IMR-90 (cell line): ENCODE measurements at regions not wholly inside any gene's neighbourhood (a gene's known extent, or its start where the extent isn't known, plus 50 kb on each side); places are given as distances from the start of the nearest gene placed in this dataset.

Experiments used
- ATAC-seq: fragments of 200-7000 bp; cut with Tn5 transposase; 2 replicates; pipeline ENCODE4 v1.9.1; 2020; ENCODE audit warnings: low read depth, mild to moderate bottlenecking, moderate library complexity
- BruUV-seq: library from RNA; stranded (reverse); fragments of 400-500 nt; replicated peaks from 2 replicates; lab custom pipeline; 2021; lab: Mats Ljungman, UMichigan
- CTCF ChIA-PET: fragments of 300-600 bp; formaldehyde crosslinking; extraction: SDS; loops from one replicate; lab custom pipeline; 2021; ENCODE audit warnings: antibody characterized with exemption; lab: Yijun Ruan, JAX
- POLR2A ChIA-PET: fragments of 300-600 bp; sonication (Branson Sonifier 250); formaldehyde crosslinking; loops from one replicate; lab custom pipeline; 2022; ENCODE audit warnings: antibody characterized with exemption; ENCODE audit not compliant: unreplicated experiment; lab: Charles Lee
- DNase-seq: peaks from one replicate; pipeline ENCODE4 v3.0.0; 2013
- H2AFZ ChIP-seq: replicated peaks from 2 replicates; pipeline ENCODE3; 2013; ENCODE audit warnings: low read length, mild to moderate bottlenecking; ENCODE audit not compliant: poor library complexity
- H2AK5ac ChIP-seq: 2 replicates; pipeline ENCODE4 v1.6.1; 2013; ENCODE audit warnings: low read depth, low read length, inconsistent platforms
- H2AK9ac ChIP-seq: replicated peaks from 2 replicates; pipeline ENCODE3; 2013; ENCODE audit warnings: mild to moderate bottlenecking, low read depth, low read length, moderate library complexity; ENCODE audit not compliant: poor library complexity
- H2BK120ac ChIP-seq: 2 replicates; pipeline ENCODE4 v1.6.1; 2013; ENCODE audit warnings: low read depth, low read length, inconsistent platforms
- H2BK15ac ChIP-seq: 3 replicates; pipeline ENCODE4 v1.6.1; 2013; ENCODE audit warnings: low read depth, low read length, inconsistent platforms
- H2BK20ac ChIP-seq: 2 replicates; pipeline ENCODE4 v1.6.1; 2013; ENCODE audit warnings: low read depth, mild to moderate bottlenecking, inconsistent platforms, low read length, moderate library complexity
- H2BK5ac ChIP-seq: 2 replicates; pipeline ENCODE4 v1.6.1; 2013; ENCODE audit warnings: mild to moderate bottlenecking, low read depth, low read length, inconsistent platforms; ENCODE audit not compliant: poor library complexity, severe bottlenecking
- H3K14ac ChIP-seq: replicated peaks from 2 replicates; pipeline ENCODE4 v1.6.1; 2013; ENCODE audit warnings: low read depth, low read length, inconsistent platforms
- H3K18ac ChIP-seq: 2 replicates; pipeline ENCODE4 v1.6.1; 2013; ENCODE audit warnings: low read depth, low read length, control low read depth
- H3K23ac ChIP-seq: 2 replicates; pipeline ENCODE4 v1.6.1; 2013; ENCODE audit warnings: low read depth, low read length, inconsistent platforms
- H3K27ac ChIP-seq: 2 replicates; pipeline ENCODE4 v1.5.1; 2013; ENCODE audit warnings: mild to moderate bottlenecking, control low read depth, low read length; ENCODE audit not compliant: insufficient read depth
- H3K27me3 ChIP-seq: 2 replicates; pipeline ENCODE4 v1.6.1; 2013; ENCODE audit warnings: low read length; ENCODE audit not compliant: control insufficient read depth, insufficient read depth
- H3K36me3 ChIP-seq: 2 replicates; pipeline ENCODE4 v1.6.1; 2013; ENCODE audit warnings: low read length, mixed read lengths; ENCODE audit not compliant: control insufficient read depth, insufficient read depth
- H3K4ac ChIP-seq: 2 replicates; pipeline ENCODE4 v1.6.1; 2013; ENCODE audit warnings: low read depth, low read length, inconsistent platforms
- H3K4me1 ChIP-seq: 2 replicates; pipeline ENCODE4 v1.6.1; 2013; ENCODE audit warnings: low read length, mixed read lengths; ENCODE audit not compliant: control insufficient read depth, insufficient read depth
- H3K4me2 ChIP-seq: 2 replicates; pipeline ENCODE4 v1.6.1; 2013; ENCODE audit warnings: low read depth, mild to moderate bottlenecking, control low read depth, low read length, moderate library complexity
- H3K4me3 ChIP-seq: 2 replicates; pipeline ENCODE4 v1.5.1; 2013; ENCODE audit warnings: low read depth, mild to moderate bottlenecking, control low read depth, low read length, moderate library complexity; ENCODE audit not compliant: insufficient read depth
- H3K56ac ChIP-seq: 2 replicates; pipeline ENCODE4 v1.6.1; 2013; ENCODE audit warnings: low read length, inconsistent platforms; ENCODE audit not compliant: insufficient read depth; ENCODE audit errors: extremely low read depth
- H3K79me1 ChIP-seq, 2 experiments: 2 replicates each; pipeline ENCODE4 v1.6.1; 2013; ENCODE audit warnings: low read length in 2 of 2, inconsistent platforms in 1 of 2, low read depth in 1 of 2
- H3K9ac ChIP-seq: 2 replicates; pipeline ENCODE4 v1.6.1; 2013; ENCODE audit warnings: low read depth, low read length, control low read depth
- H3K9me1 ChIP-seq: 2 replicates; pipeline ENCODE4 v1.6.1; 2013; ENCODE audit warnings: low read length, inconsistent platforms; ENCODE audit not compliant: insufficient read depth
- H3K9me3 ChIP-seq: 2 replicates; pipeline ENCODE4 v1.6.1; 2013; ENCODE audit warnings: low read length; ENCODE audit not compliant: control insufficient read depth, insufficient read depth
- H4K20me1 ChIP-seq: 2 replicates; pipeline ENCODE4 v1.6.1; 2013; ENCODE audit warnings: low read length, inconsistent platforms; ENCODE audit not compliant: insufficient read depth
- H4K5ac ChIP-seq: 2 replicates; pipeline ENCODE4 v1.6.1; 2013; ENCODE audit warnings: mild to moderate bottlenecking, low read depth, low read length, control low read depth
- H4K8ac ChIP-seq, 2 experiments: 2 replicates each; pipeline ENCODE4 v1.6.1; 2013; ENCODE audit warnings: low read depth in 2 of 2, low read length in 2 of 2, control low read depth in 1 of 2, inconsistent platforms in 1 of 2
- H4K91ac ChIP-seq: 2 replicates; pipeline ENCODE4 v1.6.1; 2013; ENCODE audit warnings: low read depth, low read length, inconsistent platforms; ENCODE audit not compliant: insufficient read depth
- BHLHE40 ChIP-seq: fragments of 150-350 bp; IDR thresholded peaks from 2 replicates; pipeline ENCODE4 v1.6.1; 2016; ENCODE audit warnings: mild to moderate bottlenecking, low read depth, low read length
- CEBPB ChIP-seq: IDR thresholded peaks from 2 replicates; pipeline ENCODE4 v1.6.1; 2012; ENCODE audit warnings: low read depth, low read length, improper control_type of control experiment
- CTCF ChIP-seq: conservative IDR thresholded peaks from 2 replicates; pipeline ENCODE4 v1.5.1; 2012; ENCODE audit warnings: mild to moderate bottlenecking, low read depth, low read length, improper control_type of control experiment
- FOS ChIP-seq: fragments of 150-350 bp; IDR thresholded peaks from 2 replicates; pipeline ENCODE4 v1.6.1; 2016; ENCODE audit warnings: low read depth, low read length
- MAFK ChIP-seq: IDR thresholded peaks from 2 replicates; pipeline ENCODE4 v1.6.1; 2012; ENCODE audit warnings: low read depth, low read length, improper control_type of control experiment
- MAZ ChIP-seq: IDR thresholded peaks from 2 replicates; pipeline ENCODE4 v1.6.1; 2012; ENCODE audit warnings: low read depth, mild to moderate bottlenecking, low read length, improper control_type of control experiment, moderate library complexity, borderline replicate concordance
- MXI1 ChIP-seq: IDR thresholded peaks from 2 replicates; pipeline ENCODE4 v1.6.1; 2012; ENCODE audit warnings: low read depth, mild to moderate bottlenecking, low read length, moderate library complexity, borderline replicate concordance
- RCOR1 ChIP-seq: IDR thresholded peaks from 2 replicates; pipeline ENCODE4 v1.6.1; 2012; ENCODE audit warnings: mild to moderate bottlenecking, low read length, improper control_type of control experiment; ENCODE audit not compliant: insufficient replicate concordance
- RFX5 ChIP-seq: IDR thresholded peaks from 2 replicates; pipeline ENCODE4 v1.8.0; 2012; ENCODE audit warnings: low read depth, mild to moderate bottlenecking, low read length, moderate library complexity
- SMC3 ChIP-seq: fragments of 150-350 bp; IDR thresholded peaks from 2 replicates; pipeline ENCODE4 v1.6.1; 2016; ENCODE audit warnings: low read depth, mild to moderate bottlenecking, antibody characterized with exemption, low read length, moderate library complexity
- USF2 ChIP-seq: fragments of 150-350 bp; IDR thresholded peaks from 2 replicates; pipeline ENCODE4 v1.6.1; 2017; ENCODE audit warnings: mild to moderate bottlenecking, antibody characterized with exemption, low read length, low read depth
- WGBS, 2 experiments: methylation state at CpG; one replicate each; pipeline versions ENCODE4 v1.1.5 to v1.1.7; 2013; ENCODE audit warnings: missing lambda C conversion rate in 2 of 2; ENCODE audit not compliant: insufficient read length in 1 of 2; ENCODE audit errors: extremely low coverage in 2 of 2; 5-methylcytosine and 5-hydroxymethylcytosine counted together
- dilution Hi-C: fragments of 300-500 bp; cut with HindIII; formaldehyde crosslinking; loops from one replicate; pipeline ENCODE4 v1.14.3; 2018; ENCODE audit warnings: low sequenced_read_pairs; ENCODE audit not compliant: unreplicated experiment
- in situ Hi-C: fragments of 300-500 bp; cut with MboI; formaldehyde crosslinking; loops from 3 replicates; pipeline ENCODE4 v1.14.3; 2019; ENCODE audit warnings: low sequenced_read_pairs, inconsistent platforms, mixed read lengths
- intact Hi-C: fragments of 100-400 bp; cut with micrococcal nuclease; formaldehyde crosslinking; loops from 2 replicates; pipeline ENCODE4 v1.10.0; 2022

GRCh38 chr18:40387130-40387787 lies 1567.8 kb upstream of the PIK3C3 start:
- Histone ChIP-seq H2BK5ac (no peak overlapping the region), H2BK20ac (no peak overlapping the region), H3K9ac (no peak overlapping the region), H3K79me1 (no peaks in the 10 kb centered on the region), H2AK5ac (no peak overlapping the region), H3K56ac (no peak overlapping the region), H3K27me3 (no peaks in the 10 kb centered on the region), H2BK15ac (no peak overlapping the region), H3K27ac (no peak overlapping the region), H3K4ac (no peak overlapping the region), H3K23ac (no peak overlapping the region), H3K9me1 (no peaks in the 10 kb centered on the region), H3K4me3 (no peak overlapping the region), H3K14ac (no peak overlapping the region), H4K20me1 (no peaks in the 10 kb centered on the region), H4K91ac (no peak overlapping the region), H2AFZ (no peak overlapping the region), H3K18ac (no peak overlapping the region), H3K4me1 (no peaks in the 10 kb centered on the region), H2AK9ac (no peak overlapping the region), H3K4me2 (no peak overlapping the region), H4K5ac (no peak overlapping the region), H4K8ac (no peak overlapping the region), H3K9me3 (no peaks in the 10 kb centered on the region), H3K36me3 (no peaks in the 10 kb centered on the region), H2BK120ac (no peak overlapping the region)
- no peak for TF ChIP-seq SMC3
- no peak for TF ChIP-seq MAZ
- TF ChIP-seq RCOR1, result no peak
- no peak for TF ChIP-seq FOS
- TF ChIP-seq CTCF, result no peak
- TF ChIP-seq USF2, result no peak
- no peak for TF ChIP-seq MAFK
- TF ChIP-seq MXI1, result no peak
- no peak for TF ChIP-seq BHLHE40
- no peak for TF ChIP-seq CEBPB
- TF ChIP-seq RFX5, result no peak
- DNase-seq (no peak), ATAC-seq (no peak)
- in situ Hi-C loops (no loop called here), intact Hi-C loops (no loop called here), dilution Hi-C loops (no loop called here)
- ChIA-PET CTCF (no interaction called here), POLR2A (no interaction called here)
- BruUV-seq, result no TSS peak
- WGBS, 2 experiments, result 100% methylated on average over 1 of the region's 3 CpGs; no CpG with 5 or more reads in 1 of the 2 experiments
